Stomach smooth muscle (tissue), 2 donors: ENCODE measurements at regions not wholly inside any gene's neighbourhood (a gene's known extent, or its start where the extent isn't known, plus 50 kb on each side); places are given as distances from the start of the nearest gene placed in this dataset.

ENCODE experiments used
- H3K27ac ChIP-seq: one replicate; pipeline ENCODE4 v1.7.0; 2013; ENCODE audit warnings: mild to moderate bottlenecking, low read length, inconsistent platforms
- H3K27me3 ChIP-seq, 2 donors: one replicate each; pipeline ENCODE4 v1.7.0; 2013; ENCODE audit warnings: low read length in 2 of 2; ENCODE audit not compliant: insufficient read depth in 2 of 2, control insufficient read depth in 1 of 2
- H3K36me3 ChIP-seq, 2 donors: one replicate each; pipeline ENCODE4 v1.7.0; 2013; ENCODE audit warnings: low read length in 2 of 2; ENCODE audit not compliant: control insufficient read depth in 2 of 2, insufficient read depth in 2 of 2
- H3K4me1 ChIP-seq: one replicate; pipeline ENCODE4 v1.7.0; 2013; ENCODE audit warnings: low read length; ENCODE audit not compliant: control insufficient read depth, insufficient read depth
- H3K4me3 ChIP-seq, 2 donors: one replicate each; pipeline ENCODE4 v1.7.0; 2013; ENCODE audit warnings: low read length in 2 of 2
- H3K9ac ChIP-seq, 2 donors: one replicate each; pipeline ENCODE4 v1.7.0; 2013; ENCODE audit warnings: low read length in 2 of 2, mild to moderate bottlenecking in 1 of 2
- H3K9me3 ChIP-seq, 2 donors: one replicate each; pipeline ENCODE4 v1.7.0; 2013; ENCODE audit warnings: low read length in 2 of 2; ENCODE audit not compliant: control insufficient read depth in 2 of 2
- donor health status: healthy.
- donor health status: Pancreatic carcinoma.

- Histone ChIP-seq H3K4me3 (no peak overlapping the region), H3K9me3 (no peaks in the 10 kb centered on the region), H3K9ac (no peak overlapping the region), H3K36me3 (no peaks in the 10 kb centered on the region), H3K27me3 (peaks cover 0 to 7% of the 10 kb centered on the region in 2 donors), H3K4me1 (peaks cover 3% of the 10 kb centered on the region), H3K27ac (no peak overlapping the region)
These were observed 145.2 kb upstream of the PFKP start for GRCh38 chr10:2921956-2922680.

GRCh38 chr10:2920637-2921036 lies 146.7 kb upstream of the PFKP start:
- no peaks in the 10 kb centered on the region for H3K9me3 ChIP-seq
- peaks cover 0 to 4% of the 10 kb centered on the region in 2 donors for H3K27me3 ChIP-seq
- H3K4me3 ChIP-seq, result no peak overlapping the region
- no peak overlapping the region for H3K27ac ChIP-seq
- H3K4me1 ChIP-seq, result peaks cover 2% of the 10 kb centered on the region
- no peak overlapping the region for H3K9ac ChIP-seq
- no peaks in the 10 kb centered on the region for H3K36me3 ChIP-seq

GRCh38 chr10:2920168-2920567 lies 147.2 kb upstream of the PFKP start:
- Histone ChIP-seq H3K4me1 (no peaks in the 10 kb centered on the region), H3K36me3 (no peaks in the 10 kb centered on the region), H3K4me3 (no peak overlapping the region), H3K9me3 (no peaks in the 10 kb centered on the region), H3K27me3 (peaks cover 0 to 4% of the 10 kb centered on the region in 2 donors), H3K9ac (no peak overlapping the region), H3K27ac (no peak overlapping the region)

GRCh38 chr10:2919016-2919415 lies 148.3 kb upstream of the PFKP start:
- no peaks in the 10 kb centered on the region for H3K36me3 ChIP-seq
- H3K27me3 ChIP-seq, result peaks cover 0 to 4% of the 10 kb centered on the region in 2 donors

GRCh38 chr10:2918489-2918888 lies 148.9 kb upstream of the PFKP start:
- Histone ChIP-seq H3K9me3 (no peaks in the 10 kb centered on the region), H3K36me3 (no peaks in the 10 kb centered on the region), H3K9ac (no peak overlapping the region), H3K4me3 (no peak overlapping the region), H3K27ac (no peak overlapping the region), H3K27me3 (peaks cover 0 to 2% of the 10 kb centered on the region in 2 donors), H3K4me1 (no peaks in the 10 kb centered on the region)

More at GRCh38 chr10:2919016-2919415, 148.3 kb upstream of the PFKP start:
- no peak overlapping the region for H3K9ac ChIP-seq
- no peaks in the 10 kb centered on the region for H3K9me3 ChIP-seq
- no peak overlapping the region for H3K4me3 ChIP-seq
- H3K27ac ChIP-seq, result no peak overlapping the region
- no peaks in the 10 kb centered on the region for H3K4me1 ChIP-seq

- no peaks in the 10 kb centered on the region for H3K4me1 ChIP-seq
- no peak overlapping the region for H3K27ac ChIP-seq
- H3K36me3 ChIP-seq, result no peaks in the 10 kb centered on the region
- H3K9me3 ChIP-seq, result no peaks in the 10 kb centered on the region
- no peak overlapping the region for H3K4me3 ChIP-seq
- H3K9ac ChIP-seq, result no peak overlapping the region
- no peaks in the 10 kb centered on the region for H3K27me3 ChIP-seq
These were observed 149.4 kb upstream of the PFKP start for GRCh38 chr10:2917926-2918325.

- H3K9me3 ChIP-seq, result no peaks in the 10 kb centered on the region
These were observed 151.9 kb upstream of the PFKP start for GRCh38 chr10:2915412-2915811.

GRCh38 chr10:2914741-2915140 lies 152.6 kb upstream of the PFKP start:
- Histone ChIP-seq H3K27ac (no peak overlapping the region), H3K9me3 (no peaks in the 10 kb centered on the region), H3K9ac (no peak overlapping the region), H3K4me3 (no peak overlapping the region), H3K27me3 (no peaks in the 10 kb centered on the region), H3K36me3 (no peaks in the 10 kb centered on the region), H3K4me1 (no peaks in the 10 kb centered on the region)

More at GRCh38 chr10:2915412-2915811, 151.9 kb upstream of the PFKP start:
- Histone ChIP-seq H3K4me1 (no peaks in the 10 kb centered on the region), H3K9ac (no peak overlapping the region), H3K4me3 (no peak overlapping the region), H3K27me3 (no peaks in the 10 kb centered on the region), H3K27ac (no peak overlapping the region), H3K36me3 (no peaks in the 10 kb centered on the region)

- Histone ChIP-seq H3K9me3 (no peaks in the 10 kb centered on the region), H3K4me3 (no peak overlapping the region), H3K4me1 (no peaks in the 10 kb centered on the region), H3K36me3 (no peaks in the 10 kb centered on the region), H3K27me3 (no peaks in the 10 kb centered on the region), H3K9ac (no peak overlapping the region), H3K27ac (no peak overlapping the region)
These were observed 153.9 kb upstream of the PFKP start for GRCh38 chr10:2913474-2913873.

- Histone ChIP-seq H3K4me1 (no peaks in the 10 kb centered on the region), H3K9ac (no peak overlapping the region), H3K4me3 (no peak overlapping the region), H3K27ac (no peak overlapping the region), H3K9me3 (no peaks in the 10 kb centered on the region), H3K36me3 (no peaks in the 10 kb centered on the region), H3K27me3 (peaks cover 0 to 2% of the 10 kb centered on the region in 2 donors)
These were observed 156.7 kb upstream of the PFKP start for GRCh38 chr10:2910656-2911055.

GRCh38 chr10:2909921-2910320 lies 157.4 kb upstream of the PFKP start:
- H3K9me3 ChIP-seq, result no peaks in the 10 kb centered on the region
- H3K9ac ChIP-seq, result no peak overlapping the region
- peaks cover 0 to 2% of the 10 kb centered on the region in 2 donors for H3K27me3 ChIP-seq
- no peak overlapping the region for H3K27ac ChIP-seq
- no peak overlapping the region for H3K4me3 ChIP-seq
- no peaks in the 10 kb centered on the region for H3K4me1 ChIP-seq
- no peaks in the 10 kb centered on the region for H3K36me3 ChIP-seq
